Spleen (tissue), 11 donors: ENCODE measurements at regions not wholly inside any gene's neighbourhood (a gene's known extent, or its start where the extent isn't known, plus 50 kb on each side); places are given as distances from the start of the nearest gene placed in this dataset.

ENCODE experiments used
- DNase-seq: peaks from one replicate; pipeline ENCODE4 v3.0.0-alpha.2; 2020
- H3K27ac ChIP-seq, 8 donors: fragments of 200-600 bp; sonication (generic) in 7 of 8; 1 replicate in 4 of 8; 2 replicates in 4 of 8; pipeline versions ENCODE4 v1.5.0 to v1.8.0; 2016 to 2021; ENCODE audit warnings: inconsistent platforms in 4 of 8, mild to moderate bottlenecking in 4 of 8, moderate library complexity in 1 of 8
- H3K27me3 ChIP-seq, 7 donors: fragments of 200-600 bp; sonication (generic) in 6 of 7; replicated peaks in 1 of 7; 1 replicate in 4 of 7; 2 replicates in 3 of 7; pipeline versions ENCODE4 v1.5.0 to v1.8.0; 2016 to 2021; ENCODE audit warnings: inconsistent platforms in 3 of 7, mild to moderate bottlenecking in 1 of 7
- H3K36me3 ChIP-seq, 6 donors: fragments of 200-600 bp; sonication (generic) in 5 of 6; 1 replicate in 4 of 6; 2 replicates in 2 of 6; pipeline versions ENCODE4 v1.5.0 to v1.8.0; 2016 to 2021; ENCODE audit warnings: inconsistent platforms in 2 of 6
- H3K4me1 ChIP-seq, 6 donors: fragments of 200-600 bp; sonication (generic) in 5 of 6; 1 replicate in 3 of 6; 2 replicates in 3 of 6; pipeline versions ENCODE4 v1.5.0 to v1.8.0; 2016 to 2021; ENCODE audit warnings: inconsistent platforms in 3 of 6
- H3K4me3 ChIP-seq, 8 donors: fragments of 200-600 bp; sonication (generic) in 7 of 8; 1 replicate in 4 of 8; 2 replicates in 4 of 8; pipeline versions ENCODE4 v1.5.0 to v1.8.0; 2016 to 2021; ENCODE audit warnings: inconsistent platforms in 4 of 8, mild to moderate bottlenecking in 4 of 8, moderate library complexity in 2 of 8
- H3K9me3 ChIP-seq, 8 donors: fragments of 200-600 bp; sonication (generic) in 7 of 8; 1 replicate in 4 of 8; 2 replicates in 4 of 8; pipeline versions ENCODE4 v1.5.0 to v1.8.0; 2016 to 2021; ENCODE audit warnings: inconsistent platforms in 4 of 8
- POLR2A ChIP-seq, 3 donors: fragments of 450-650 bp; IDR thresholded peaks; one replicate each; pipeline ENCODE4 v1.5.1; 2017; ENCODE audit warnings: antibody characterized with exemption in 3 of 3, mild to moderate bottlenecking in 1 of 3
- POLR2AphosphoS5 ChIP-seq, 3 donors: sonication (generic); formaldehyde crosslinking; IDR thresholded peaks; one replicate each; pipeline ENCODE4 v1.5.1; 2017; ENCODE audit warnings: antibody characterized with exemption in 3 of 3
- WGBS, 5 donors: extraction: QIAGEN DNeasy Blood & Tissue Kit in 3 of 5; methylation state at CpG; one replicate each; pipeline versions ENCODE4 v1.1.5 to v1.1.7; 2013 to 2018; 5-methylcytosine and 5-hydroxymethylcytosine counted together
- intact Hi-C: fragments of 100-400 bp; cut with DNase I; formaldehyde crosslinking; loops from one replicate; pipeline ENCODE4 v1.15.0; 2023; ENCODE audit warnings: low total_unique reads
- TF ChIP-seq, protein P1 (sequence below), 11 experiments: fragments of 200-600 bp in 7 of 11; fragments of 450-650 bp in 4 of 11; sonication (generic) in 4 of 11; IDR thresholded peaks in 8 of 11; conservative IDR thresholded peaks in 3 of 11; 1 replicate in 7 of 11; 2 replicates in 4 of 11; pipeline versions ENCODE4 v1.4.0 to v1.8.0; 2016 to 2021; ENCODE audit warnings: antibody characterized with exemption in 11 of 11, inconsistent platforms in 4 of 11, mild to moderate bottlenecking in 1 of 11
- donor health status: healthy with polysubstance abuse.
- donor health status: DM: no; HTN: no; CAD: no; lungs with moderate emphysema.
- donor health status: DM: no; HTN: no; CAD: no.
- donor health status: Bipolar disorder and iron deficiency.
- donor health status: healthy.
- donor health status: DM: no; HTN: no; CAD: no.
- donor health status: DM: yes; HTN: yes; CAD: no.

DNA sequence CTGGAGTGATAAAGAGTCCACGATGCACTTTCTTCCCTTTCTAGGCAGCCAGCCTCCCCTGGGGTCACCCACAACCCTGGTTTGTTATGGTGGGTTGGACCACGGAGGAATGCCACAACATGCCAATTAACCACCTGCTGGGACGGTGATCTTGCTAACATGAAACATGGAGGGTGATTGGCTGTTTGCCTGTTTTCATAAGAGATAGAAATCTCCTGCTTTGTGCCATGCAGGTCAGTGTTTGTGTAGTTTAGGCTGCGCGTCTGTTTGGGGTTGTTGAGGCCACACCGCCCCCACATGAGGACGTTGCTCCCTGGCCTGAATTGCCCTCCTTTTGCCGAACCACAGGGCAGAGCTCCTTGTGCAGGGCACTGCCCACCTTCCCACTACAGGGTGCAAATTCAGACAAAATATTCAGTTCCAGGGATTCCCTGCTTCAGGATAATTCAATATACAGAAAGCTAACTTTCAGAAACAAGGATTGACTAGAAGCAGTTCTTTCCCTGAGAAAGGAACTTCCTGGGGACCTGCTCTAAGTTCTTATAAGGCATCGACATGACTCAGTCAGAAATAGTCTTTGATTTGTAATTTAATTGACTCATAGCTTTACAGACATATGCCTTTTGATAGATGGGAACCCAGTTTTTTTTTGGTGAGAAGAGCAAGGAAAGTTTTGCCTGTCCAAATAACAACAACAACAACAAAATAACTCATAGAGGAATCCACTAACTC is 427.6 kb downstream of the GADD45G start:
- H3K4me3 ChIP-seq: no peak overlapping the region
- no peak for TF ChIP-seq POLR2AphosphoS5 (IDR thresholded peaks at IDR 0.05)
- TF ChIP-seq, protein P1, sequence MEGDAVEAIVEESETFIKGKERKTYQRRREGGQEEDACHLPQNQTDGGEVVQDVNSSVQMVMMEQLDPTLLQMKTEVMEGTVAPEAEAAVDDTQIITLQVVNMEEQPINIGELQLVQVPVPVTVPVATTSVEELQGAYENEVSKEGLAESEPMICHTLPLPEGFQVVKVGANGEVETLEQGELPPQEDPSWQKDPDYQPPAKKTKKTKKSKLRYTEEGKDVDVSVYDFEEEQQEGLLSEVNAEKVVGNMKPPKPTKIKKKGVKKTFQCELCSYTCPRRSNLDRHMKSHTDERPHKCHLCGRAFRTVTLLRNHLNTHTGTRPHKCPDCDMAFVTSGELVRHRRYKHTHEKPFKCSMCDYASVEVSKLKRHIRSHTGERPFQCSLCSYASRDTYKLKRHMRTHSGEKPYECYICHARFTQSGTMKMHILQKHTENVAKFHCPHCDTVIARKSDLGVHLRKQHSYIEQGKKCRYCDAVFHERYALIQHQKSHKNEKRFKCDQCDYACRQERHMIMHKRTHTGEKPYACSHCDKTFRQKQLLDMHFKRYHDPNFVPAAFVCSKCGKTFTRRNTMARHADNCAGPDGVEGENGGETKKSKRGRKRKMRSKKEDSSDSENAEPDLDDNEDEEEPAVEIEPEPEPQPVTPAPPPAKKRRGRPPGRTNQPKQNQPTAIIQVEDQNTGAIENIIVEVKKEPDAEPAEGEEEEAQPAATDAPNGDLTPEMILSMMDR (IDR thresholded peaks at IDR 0.05 in 8 of 11, conservative IDR thresholded peaks at IDR 0.05 in 3 of 11): no peak
- no peak for TF ChIP-seq POLR2A (IDR thresholded peaks at IDR 0.05)
- no peaks in the 10 kb centered on the region for H3K36me3 ChIP-seq
- no peak for DNase-seq
- H3K27ac ChIP-seq: no peak overlapping the region
- intact Hi-C loops: no loop called here
- H3K9me3 ChIP-seq: no peaks in the 10 kb centered on the region
- H3K4me1 ChIP-seq: no peaks in the 10 kb centered on the region
- 69 to 81% (median 75%) methylated on average over 9 of the region's 9 CpGs for WGBS, 5 donors
- no peaks in the 10 kb centered on the region for H3K27me3 ChIP-seq

DNA sequence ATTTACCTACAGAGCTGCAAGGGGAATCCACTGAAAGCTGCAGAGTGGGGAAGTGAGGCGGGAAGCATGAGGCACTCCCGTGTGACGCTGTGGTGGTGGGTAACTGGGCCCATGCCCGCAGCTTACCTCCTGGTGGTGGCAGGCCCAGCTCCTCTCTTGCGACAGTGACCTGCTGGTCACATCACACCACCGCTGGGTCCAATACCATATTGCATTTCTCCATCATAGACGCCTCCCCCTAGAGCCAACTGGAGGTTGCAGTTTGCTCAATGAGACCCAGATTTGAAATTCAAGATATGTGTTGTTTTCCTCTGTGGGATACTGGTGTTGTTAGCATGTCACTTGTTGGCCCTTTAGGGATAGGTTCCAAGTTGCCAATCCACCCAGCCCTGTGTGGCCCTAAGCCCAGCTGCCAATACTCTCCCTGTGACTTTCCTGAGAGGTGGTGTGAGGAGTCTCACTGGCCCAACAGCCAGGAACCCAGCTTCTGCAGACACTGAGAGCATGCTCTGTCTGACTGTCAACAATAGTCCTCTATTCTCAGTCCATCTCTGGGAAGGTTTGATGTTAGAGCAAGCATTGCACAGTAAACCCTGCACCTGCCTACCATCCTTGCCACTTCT is 428.3 kb downstream of the GADD45G start:
- no peak for TF ChIP-seq POLR2A (IDR thresholded peaks at IDR 0.05)
- TF ChIP-seq, protein P1 (IDR thresholded peaks at IDR 0.05 in 8 of 11, conservative IDR thresholded peaks at IDR 0.05 in 3 of 11): no peak
- TF ChIP-seq POLR2AphosphoS5 (IDR thresholded peaks at IDR 0.05): no peak
- DNase-seq: peak; percentile 35
- intact Hi-C loops: no loop called here
- H3K36me3 ChIP-seq: no peaks in the 10 kb centered on the region
- H3K9me3 ChIP-seq: no peaks in the 10 kb centered on the region
- no peaks in the 10 kb centered on the region for H3K27me3 ChIP-seq
- WGBS, 5 donors: 89 to 97% (median 91%) methylated on average over 7 of the region's 7 CpGs
- no peaks in the 10 kb centered on the region for H3K4me1 ChIP-seq
- no peak overlapping the region for H3K4me3 ChIP-seq
- H3K27ac ChIP-seq: no peak overlapping the region

DNA sequence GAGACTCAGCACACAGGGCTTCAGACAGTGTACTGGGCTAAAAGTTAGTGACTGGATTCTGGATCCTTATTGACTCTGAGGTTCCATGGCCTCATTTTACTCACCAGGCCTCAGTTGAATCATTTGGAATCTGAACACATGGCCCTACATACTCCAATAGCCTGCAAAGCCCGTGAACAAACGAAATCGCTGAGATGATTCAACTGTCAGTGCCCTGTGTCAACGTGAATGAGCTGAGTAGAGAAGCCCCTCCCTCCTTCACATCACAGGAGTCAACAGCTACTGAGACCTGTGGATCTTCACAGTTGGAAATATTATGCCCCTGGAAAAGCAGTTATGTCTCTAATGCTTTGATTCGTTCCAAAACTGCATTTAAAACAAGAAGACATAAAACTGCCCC is 429.3 kb downstream of the GADD45G start:
- TF ChIP-seq, protein P1 (IDR thresholded peaks at IDR 0.05 in 8 of 11, conservative IDR thresholded peaks at IDR 0.05 in 3 of 11): no peak
- TF ChIP-seq POLR2AphosphoS5 (IDR thresholded peaks at IDR 0.05) (no peak), POLR2A (IDR thresholded peaks at IDR 0.05) (no peak)
- no peaks in the 10 kb centered on the region for H3K4me1 ChIP-seq
- H3K27me3 ChIP-seq: no peaks in the 10 kb centered on the region
- H3K27ac ChIP-seq: no peak overlapping the region
- intact Hi-C loops: no loop called here
- DNase-seq: no peak
- no peaks in the 10 kb centered on the region for H3K9me3 ChIP-seq
- H3K4me3 ChIP-seq: no peak overlapping the region
- no peaks in the 10 kb centered on the region for H3K36me3 ChIP-seq
- 80 to 91% (median 84%) methylated on average over 5 of the region's 5 CpGs for WGBS, 5 donors

DNA sequence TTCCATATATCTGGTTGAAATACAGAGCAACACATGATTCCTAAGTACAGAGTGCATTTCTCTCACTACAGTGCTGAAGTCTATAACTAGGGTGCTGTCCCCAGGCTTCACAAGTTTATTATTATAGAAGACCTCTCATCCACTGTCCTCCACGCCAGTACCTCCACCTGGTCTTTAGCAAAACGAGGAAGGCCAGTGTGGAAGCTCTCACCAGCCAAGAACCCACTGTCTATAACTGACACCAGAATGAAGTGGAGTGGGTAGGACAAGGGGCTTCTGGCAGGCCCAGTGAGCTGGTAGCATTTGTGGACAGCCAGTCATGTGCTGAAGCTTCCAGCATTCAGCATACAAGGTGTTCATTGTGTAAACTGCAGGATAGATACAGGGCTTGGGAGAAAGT is 430.7 kb downstream of the GADD45G start:
- 80 to 90% (median 83%) methylated on average over 2 of the region's 2 CpGs for WGBS, 5 donors
- TF ChIP-seq, protein P1 (IDR thresholded peaks at IDR 0.05 in 8 of 11, conservative IDR thresholded peaks at IDR 0.05 in 3 of 11): no peak
- TF ChIP-seq POLR2AphosphoS5 (IDR thresholded peaks at IDR 0.05): no peak
- no peak for TF ChIP-seq POLR2A (IDR thresholded peaks at IDR 0.05)
- no peak for DNase-seq
- intact Hi-C loops: no loop called here
- no peaks in the 10 kb centered on the region for H3K9me3 ChIP-seq
- H3K36me3 ChIP-seq: no peaks in the 10 kb centered on the region
- H3K27ac ChIP-seq: no peak overlapping the region
- no peaks in the 10 kb centered on the region for H3K4me1 ChIP-seq
- no peak overlapping the region for H3K4me3 ChIP-seq
- H3K27me3 ChIP-seq: no peaks in the 10 kb centered on the region
